ENCODE measurements at regions not wholly inside any gene's neighbourhood (a gene's known extent, or its start where the extent isn't known, plus 50 kb on each side); places are given as distances from the start of the nearest gene placed in this dataset.

DNA sequence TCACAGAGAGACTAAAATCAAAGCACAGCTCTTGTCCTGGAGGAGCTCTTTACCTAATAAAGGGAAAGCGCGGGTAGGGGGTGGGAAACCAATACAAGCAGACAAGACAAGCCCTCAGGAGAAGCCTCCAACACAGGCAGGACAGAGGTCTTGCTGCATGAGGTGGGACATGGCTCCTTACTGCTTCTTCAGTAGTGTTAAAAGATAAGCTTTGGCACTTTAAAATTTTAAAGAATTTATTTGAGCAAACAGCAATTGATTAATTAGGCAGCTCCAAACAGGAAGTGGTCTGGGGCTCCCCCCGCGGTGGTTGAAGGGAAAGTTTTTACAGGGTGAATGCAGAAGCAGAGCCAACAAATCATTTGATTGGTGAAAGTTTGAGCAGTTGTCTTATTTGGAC lies 50.3 kb upstream of the MACC1 start:
- H3K4me1 ChIP-seq, result peaks cover 0 to 11% (median 0%) of the 10 kb centered on the region in 4 donors
- H3K27me3 ChIP-seq, result no peaks in the 10 kb centered on the region
- no peak overlapping the region for H3K4me3 ChIP-seq
- intact Hi-C loops (cut with DNase I), result no loop called here
- no peak for DNase-seq (ENCODE audit: extremely low spot score)
- no peak for TF ChIP-seq POLR2A (IDR thresholded peaks at IDR 0.05; ENCODE audit: low read depth)
- TF ChIP-seq, protein P1, sequence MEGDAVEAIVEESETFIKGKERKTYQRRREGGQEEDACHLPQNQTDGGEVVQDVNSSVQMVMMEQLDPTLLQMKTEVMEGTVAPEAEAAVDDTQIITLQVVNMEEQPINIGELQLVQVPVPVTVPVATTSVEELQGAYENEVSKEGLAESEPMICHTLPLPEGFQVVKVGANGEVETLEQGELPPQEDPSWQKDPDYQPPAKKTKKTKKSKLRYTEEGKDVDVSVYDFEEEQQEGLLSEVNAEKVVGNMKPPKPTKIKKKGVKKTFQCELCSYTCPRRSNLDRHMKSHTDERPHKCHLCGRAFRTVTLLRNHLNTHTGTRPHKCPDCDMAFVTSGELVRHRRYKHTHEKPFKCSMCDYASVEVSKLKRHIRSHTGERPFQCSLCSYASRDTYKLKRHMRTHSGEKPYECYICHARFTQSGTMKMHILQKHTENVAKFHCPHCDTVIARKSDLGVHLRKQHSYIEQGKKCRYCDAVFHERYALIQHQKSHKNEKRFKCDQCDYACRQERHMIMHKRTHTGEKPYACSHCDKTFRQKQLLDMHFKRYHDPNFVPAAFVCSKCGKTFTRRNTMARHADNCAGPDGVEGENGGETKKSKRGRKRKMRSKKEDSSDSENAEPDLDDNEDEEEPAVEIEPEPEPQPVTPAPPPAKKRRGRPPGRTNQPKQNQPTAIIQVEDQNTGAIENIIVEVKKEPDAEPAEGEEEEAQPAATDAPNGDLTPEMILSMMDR (IDR thresholded peaks at IDR 0.05), result no peak
- TF ChIP-seq POLR2AphosphoS5 (IDR thresholded peaks at IDR 0.05), result no peak
- no peak for TF ChIP-seq EP300 (IDR thresholded peaks at IDR 0.05)
- H3K27ac ChIP-seq (replicated peaks in 1 of 4), result no peak overlapping the region
- H3K36me3 ChIP-seq, result no peaks in the 10 kb centered on the region
- 78% methylated on average over 4 of the region's 4 CpGs for WGBS
- no peaks in the 10 kb centered on the region for H3K9me3 ChIP-seq

DNA sequence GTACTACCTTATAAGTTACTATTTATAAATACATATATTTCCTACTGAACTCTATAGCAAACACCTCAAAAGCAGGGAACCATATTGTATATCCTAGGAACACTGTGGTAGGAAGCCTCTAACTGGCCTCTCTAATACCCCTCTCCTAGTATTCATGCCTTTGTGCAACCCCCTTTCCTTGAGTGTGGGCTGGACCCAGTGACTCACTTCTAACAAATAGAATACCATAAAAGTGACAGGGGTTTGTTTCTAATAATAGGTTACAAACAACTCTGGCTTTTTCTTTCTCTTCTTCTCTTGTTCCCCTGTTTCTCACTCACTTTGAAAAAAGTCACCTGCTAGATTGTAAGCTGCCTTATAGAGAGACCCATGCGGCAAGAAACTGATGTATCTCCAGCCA lies 51.6 kb upstream of the MACC1 start:
- no peaks in the 10 kb centered on the region for H3K36me3 ChIP-seq
- TF ChIP-seq POLR2AphosphoS5 (IDR thresholded peaks at IDR 0.05) (no peak), EP300 (IDR thresholded peaks at IDR 0.05) (no peak), POLR2A (IDR thresholded peaks at IDR 0.05; ENCODE audit: low read depth) (no peak)
- TF ChIP-seq, protein P1 (IDR thresholded peaks at IDR 0.05), result no peak
- H3K9me3 ChIP-seq, result no peaks in the 10 kb centered on the region
- DNase-seq (ENCODE audit: extremely low spot score), result no peak
- WGBS, result 71% methylated on average over 1 of the region's 1 CpG
- H3K27ac ChIP-seq (replicated peaks in 1 of 4), result no peak overlapping the region
- intact Hi-C loops (cut with DNase I), result no loop called here
- H3K4me3 ChIP-seq, result no peak overlapping the region
- peaks cover 0 to 11% (median 3%) of the 10 kb centered on the region in 4 donors for H3K4me1 ChIP-seq
- H3K27me3 ChIP-seq, result no peaks in the 10 kb centered on the region

DNA sequence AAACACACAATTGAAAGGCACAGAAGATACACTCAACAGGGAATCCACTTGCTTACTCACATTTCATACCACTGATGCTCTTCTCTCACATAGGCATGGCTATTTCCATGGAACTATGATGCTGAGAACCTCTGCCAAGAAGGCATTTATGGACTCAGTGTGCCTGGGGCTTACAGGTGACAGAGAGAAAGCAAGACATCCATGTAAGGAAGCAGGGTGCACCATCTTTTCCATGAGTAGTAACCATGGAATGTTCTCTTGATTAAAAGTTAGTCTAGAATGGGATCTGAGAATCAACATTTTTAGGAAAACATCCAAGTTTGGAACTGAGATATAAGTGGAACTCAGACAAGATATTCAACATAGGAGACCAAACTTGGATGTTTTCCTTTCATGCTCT lies 52.5 kb upstream of the MACC1 start:
- H3K36me3 ChIP-seq, result no peaks in the 10 kb centered on the region
- TF ChIP-seq, protein P1 (IDR thresholded peaks at IDR 0.05), result no peak
- TF ChIP-seq EP300 (IDR thresholded peaks at IDR 0.05) (no peak), POLR2AphosphoS5 (IDR thresholded peaks at IDR 0.05) (peak in 1 of 2 donors; percentile 16), POLR2A (IDR thresholded peaks at IDR 0.05; ENCODE audit: low read depth) (no peak)
- H3K4me3 ChIP-seq, result no peak overlapping the region
- H3K27me3 ChIP-seq, result no peaks in the 10 kb centered on the region
- peaks cover 0 to 11% (median 5%) of the 10 kb centered on the region in 4 donors for H3K4me1 ChIP-seq
- intact Hi-C loops (cut with DNase I), result no loop called here
- DNase-seq (ENCODE audit: extremely low spot score), result no peak
- H3K9me3 ChIP-seq, result no peaks in the 10 kb centered on the region
- H3K27ac ChIP-seq (replicated peaks in 1 of 4), result no peak overlapping the region

DNA sequence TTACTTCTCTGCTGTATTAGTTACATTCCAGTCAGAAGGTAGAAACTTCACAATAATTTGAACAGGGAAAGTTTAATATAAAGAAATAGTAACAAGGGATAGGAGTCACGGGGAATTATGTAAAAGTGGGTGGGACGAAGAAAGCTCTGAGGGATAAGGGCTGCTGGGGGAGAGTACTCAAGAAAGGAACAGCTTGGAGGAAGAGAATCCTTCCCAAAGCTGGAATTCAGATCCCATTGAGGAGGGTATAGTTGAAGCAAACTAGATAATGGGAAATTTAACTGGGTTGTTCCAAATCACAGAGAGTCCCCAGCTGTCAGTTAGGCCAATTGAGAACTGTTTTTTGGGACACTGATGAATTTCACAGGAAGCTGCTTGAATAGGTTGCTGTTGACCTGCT lies 53.2 kb upstream of the MACC1 start:
- 93% methylated on average over 2 of the region's 2 CpGs for WGBS
- Histone ChIP-seq H3K36me3 (no peaks in the 10 kb centered on the region), H3K27ac (replicated peaks in 1 of 4) (no peak overlapping the region), H3K9me3 (no peaks in the 10 kb centered on the region), H3K27me3 (no peaks in the 10 kb centered on the region), H3K4me1 (peaks cover 0 to 11% (median 5%) of the 10 kb centered on the region in 4 donors), H3K4me3 (no peak overlapping the region)
- intact Hi-C loops (cut with DNase I), result no loop called here
- DNase-seq (ENCODE audit: extremely low spot score), result no peak
- TF ChIP-seq POLR2AphosphoS5 (IDR thresholded peaks at IDR 0.05) (no peak), POLR2A (IDR thresholded peaks at IDR 0.05; ENCODE audit: low read depth) (no peak), EP300 (IDR thresholded peaks at IDR 0.05) (no peak)
- TF ChIP-seq, protein P1 (IDR thresholded peaks at IDR 0.05), result no peak

DNA sequence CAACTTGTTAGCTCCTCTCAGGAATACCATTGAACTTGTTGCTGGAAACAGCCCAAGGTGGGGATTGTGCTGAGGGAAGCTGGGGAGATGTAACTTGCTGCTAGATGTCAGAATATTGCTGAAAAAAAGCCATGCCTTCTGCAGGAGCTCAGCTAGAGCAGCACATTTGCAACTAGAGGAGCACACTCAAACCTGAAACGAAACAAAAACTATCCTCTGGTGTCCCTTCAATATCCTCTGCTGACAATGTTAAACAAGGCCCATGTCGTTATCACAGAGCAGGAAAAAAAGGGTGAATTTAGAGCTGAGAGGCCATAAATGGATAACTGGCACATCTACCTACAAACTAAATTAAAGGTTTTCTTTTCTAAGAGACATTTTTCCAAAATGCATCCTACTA lies 53.7 kb upstream of the MACC1 start:
- Histone ChIP-seq H3K4me1 (peaks cover 0 to 11% (median 5%) of the 10 kb centered on the region in 4 donors), H3K27me3 (no peaks in the 10 kb centered on the region), H3K4me3 (no peak overlapping the region), H3K27ac (replicated peaks in 1 of 4) (no peak overlapping the region), H3K36me3 (no peaks in the 10 kb centered on the region), H3K9me3 (no peaks in the 10 kb centered on the region)
- 55% methylated on average over 2 of the region's 2 CpGs for WGBS
- TF ChIP-seq POLR2AphosphoS5 (IDR thresholded peaks at IDR 0.05) (no peak), POLR2A (IDR thresholded peaks at IDR 0.05; ENCODE audit: low read depth) (no peak), EP300 (IDR thresholded peaks at IDR 0.05) (no peak)
- TF ChIP-seq, protein P1 (IDR thresholded peaks at IDR 0.05), result no peak
- intact Hi-C loops (cut with DNase I), result no loop called here
- no peak for DNase-seq (ENCODE audit: extremely low spot score)

Data from esophagus muscularis mucosa (tissue), 4 donors.